B cell (primary cell): ENCODE measurements at regions not wholly inside any gene's neighbourhood (a gene's known extent, or its start where the extent isn't known, plus 50 kb on each side); places are given as distances from the start of the nearest gene placed in this dataset.

ENCODE experiments used
- CTCF ChIP-seq: fragments of 200-600 bp; IDR thresholded peaks from one replicate; pipeline ENCODE4 v1.8.0; 2022; ENCODE audit warnings: antibody characterized with exemption, mild to moderate bottlenecking
- EZH2 ChIP-seq: IDR thresholded peaks from 2 replicates; pipeline ENCODE4 v1.6.1; 2012; ENCODE audit warnings: borderline replicate concordance, low read depth, mild to moderate bottlenecking, moderate library complexity, low read length; ENCODE audit not compliant: insufficient read depth, poor library complexity, severe bottlenecking

DNA sequence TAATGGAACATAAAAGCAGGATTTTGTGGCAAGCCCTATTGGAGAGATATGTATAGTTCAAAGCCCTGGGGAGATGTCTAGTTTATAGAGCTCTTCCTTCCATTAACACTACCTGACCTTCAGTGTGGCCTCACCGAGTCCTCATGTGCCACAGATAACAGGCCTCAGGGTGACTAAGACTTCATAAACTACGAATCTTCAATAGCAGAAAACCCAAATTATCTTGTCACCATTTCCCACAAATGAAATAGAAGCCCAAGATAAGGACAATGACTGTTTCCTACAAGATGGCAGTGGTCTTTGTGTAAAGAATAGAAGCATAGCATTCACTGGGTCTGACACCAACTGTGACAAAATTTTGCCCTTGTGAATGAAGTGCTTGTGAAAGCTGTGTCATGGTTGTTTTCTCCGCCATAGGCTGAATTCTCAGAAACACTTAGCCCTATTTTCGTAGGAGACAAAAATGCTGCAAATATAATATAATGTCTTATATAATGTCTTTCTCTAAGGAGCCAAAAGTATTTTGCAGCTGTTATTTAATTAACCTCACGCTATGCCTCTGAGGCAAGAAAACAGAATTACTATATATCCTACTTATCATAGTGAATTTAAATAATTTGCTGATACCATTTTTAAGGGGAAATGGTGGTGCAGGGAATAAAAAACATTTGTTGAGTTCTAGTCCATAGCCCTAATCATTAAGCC is 136.7 kb upstream of the CWC22 start:
- TF ChIP-seq CTCF (no peak), EZH2 (no peak)
